ENCODE measurements at regions not wholly inside any gene's neighbourhood (a gene's known extent, or its start where the extent isn't known, plus 50 kb on each side); places are given as distances from the start of the nearest gene placed in this dataset.
"Not testable (repeated sequence)": the region's sequence is repeated elsewhere in the genome, so short reads cannot be mapped to it uniquely, and the experiment has no call there.

DNA sequence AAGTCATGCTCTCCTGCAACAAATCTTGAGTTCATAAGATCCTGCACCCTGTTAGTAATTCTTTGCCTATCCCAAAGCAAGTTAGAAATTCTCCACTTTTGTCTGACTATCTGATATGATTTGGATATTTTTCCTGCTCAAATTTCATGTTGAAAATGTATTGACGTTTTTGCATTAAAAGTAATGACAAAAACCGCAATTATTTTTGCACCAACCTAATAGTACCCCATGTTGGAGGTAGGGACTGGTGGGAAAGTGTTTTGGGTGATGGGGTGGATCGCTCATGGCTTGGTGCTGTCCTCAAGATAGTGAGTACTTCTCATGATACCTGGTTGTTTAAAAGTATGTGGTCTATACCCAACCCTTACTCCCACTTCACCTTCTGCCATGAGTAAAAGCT is 713.4 kb downstream of the CDH18 start:
- DNase-seq (ENCODE audit: low read depth) = no peak
- H3K4me3 ChIP-seq (ENCODE audit: low read length) = no peak overlapping the region
- TF ChIP-seq, protein P1, sequence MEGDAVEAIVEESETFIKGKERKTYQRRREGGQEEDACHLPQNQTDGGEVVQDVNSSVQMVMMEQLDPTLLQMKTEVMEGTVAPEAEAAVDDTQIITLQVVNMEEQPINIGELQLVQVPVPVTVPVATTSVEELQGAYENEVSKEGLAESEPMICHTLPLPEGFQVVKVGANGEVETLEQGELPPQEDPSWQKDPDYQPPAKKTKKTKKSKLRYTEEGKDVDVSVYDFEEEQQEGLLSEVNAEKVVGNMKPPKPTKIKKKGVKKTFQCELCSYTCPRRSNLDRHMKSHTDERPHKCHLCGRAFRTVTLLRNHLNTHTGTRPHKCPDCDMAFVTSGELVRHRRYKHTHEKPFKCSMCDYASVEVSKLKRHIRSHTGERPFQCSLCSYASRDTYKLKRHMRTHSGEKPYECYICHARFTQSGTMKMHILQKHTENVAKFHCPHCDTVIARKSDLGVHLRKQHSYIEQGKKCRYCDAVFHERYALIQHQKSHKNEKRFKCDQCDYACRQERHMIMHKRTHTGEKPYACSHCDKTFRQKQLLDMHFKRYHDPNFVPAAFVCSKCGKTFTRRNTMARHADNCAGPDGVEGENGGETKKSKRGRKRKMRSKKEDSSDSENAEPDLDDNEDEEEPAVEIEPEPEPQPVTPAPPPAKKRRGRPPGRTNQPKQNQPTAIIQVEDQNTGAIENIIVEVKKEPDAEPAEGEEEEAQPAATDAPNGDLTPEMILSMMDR (conservative IDR thresholded peaks at IDR 0.05; ENCODE audit: low read length) = no peak

DNA sequence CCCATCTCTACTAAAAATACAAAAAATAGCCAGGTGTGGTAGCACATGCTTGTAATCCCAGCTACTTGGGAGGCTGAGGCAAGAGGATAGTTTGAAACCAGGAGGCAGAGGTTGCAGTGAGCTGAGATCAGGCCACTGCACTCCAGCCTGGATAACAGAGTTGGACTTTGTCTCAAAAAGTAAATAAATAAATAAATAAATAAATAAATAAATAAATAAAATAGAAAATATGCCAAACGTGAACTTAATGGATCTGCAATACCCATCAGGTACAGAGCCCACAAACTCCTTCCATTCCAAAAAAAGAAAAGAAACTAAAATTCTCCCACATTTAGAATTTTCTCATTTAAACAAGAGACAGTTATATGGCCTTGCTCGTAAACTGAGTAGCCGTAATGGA is 702.7 kb downstream of the CDH18 start:
- no peak for DNase-seq (ENCODE audit: low read depth)
- TF ChIP-seq, protein P1 (conservative IDR thresholded peaks at IDR 0.05; ENCODE audit: low read length) = no peak
- no peak overlapping the region for H3K4me3 ChIP-seq (ENCODE audit: low read length)

DNA sequence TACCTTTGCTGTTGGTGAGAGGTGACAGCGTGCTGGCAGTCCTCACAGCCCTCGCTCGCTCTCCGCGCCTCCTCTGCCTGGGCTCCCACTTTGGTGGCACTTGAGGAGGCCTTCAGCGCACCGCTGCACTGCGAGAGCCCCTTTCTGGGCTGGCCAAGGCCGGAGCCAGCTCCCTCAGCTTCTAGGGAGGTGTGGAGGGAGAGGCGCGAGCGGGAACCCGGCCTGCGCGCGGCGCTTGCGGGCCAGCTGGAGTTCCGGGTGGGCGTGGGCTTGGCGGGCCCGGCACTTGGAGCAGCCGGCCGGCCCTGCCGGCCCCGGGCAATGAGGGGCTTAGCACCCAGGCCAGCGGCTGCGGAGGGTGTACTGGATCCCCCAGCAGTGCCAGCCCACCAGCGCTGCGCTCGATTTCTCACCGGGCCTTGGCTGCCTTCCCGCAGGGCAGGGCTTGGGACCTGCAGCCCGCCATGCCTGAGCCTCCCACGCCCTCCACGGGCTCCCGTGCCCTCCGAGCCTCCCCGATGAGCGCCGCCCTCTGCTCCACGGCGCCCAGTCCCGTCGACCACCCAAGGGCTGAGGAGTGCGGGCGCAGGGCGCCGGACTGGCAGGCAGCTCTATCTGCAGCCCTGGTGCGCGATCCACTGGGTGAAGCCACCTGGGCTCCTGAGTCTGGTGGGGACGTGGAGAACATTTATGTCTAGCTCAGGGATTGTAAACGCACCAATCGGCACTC is 700.3 kb downstream of the CDH18 start:
- not testable (repeated sequence) for H3K4me3 ChIP-seq (ENCODE audit: low read length); DNase-seq (ENCODE audit: low read depth)

DNA sequence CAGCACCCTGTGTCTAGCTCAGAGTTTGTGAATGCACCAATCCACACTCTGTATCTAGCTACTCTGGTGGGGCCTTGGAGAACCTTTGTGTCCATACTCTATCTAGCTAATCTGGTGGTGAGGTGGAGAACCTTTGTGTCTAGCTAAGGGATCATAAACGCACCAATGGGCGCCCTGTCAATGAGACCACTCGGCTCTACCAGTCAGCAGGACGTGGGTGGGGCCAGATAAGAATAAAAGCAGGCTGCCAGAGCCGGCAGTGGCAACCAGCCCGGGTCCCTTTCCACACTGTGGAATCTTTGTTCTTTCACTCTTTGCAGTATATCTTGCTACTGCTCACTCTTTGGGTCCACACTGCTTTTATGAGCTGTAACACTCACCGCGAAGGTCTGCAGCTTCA is 699.7 kb downstream of the CDH18 start:
- H3K4me3 ChIP-seq (ENCODE audit: low read length); DNase-seq (ENCODE audit: low read depth): not testable (repeated sequence)

DNA sequence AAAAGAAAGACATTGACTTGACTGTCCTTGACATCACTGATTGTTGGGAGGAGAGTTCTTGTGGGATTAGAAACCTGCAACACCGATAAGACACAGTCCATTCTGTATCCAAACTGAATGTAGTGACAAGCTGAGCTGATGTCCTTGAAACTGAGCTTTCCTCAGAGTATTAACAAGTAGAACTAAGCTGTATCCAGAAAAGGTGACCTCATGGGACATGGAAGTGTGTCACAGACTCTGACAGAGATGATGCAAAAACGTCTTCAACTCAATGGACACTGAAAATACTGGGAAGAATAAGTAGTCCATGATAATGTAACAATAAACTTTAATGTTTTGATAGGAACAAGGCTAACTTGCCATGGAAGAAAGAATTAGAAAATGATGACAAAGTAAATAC is 690.1 kb downstream of the CDH18 start:
- DNase-seq (ENCODE audit: low read depth) = no peak
- H3K4me3 ChIP-seq (ENCODE audit: low read length) = no peak overlapping the region
- TF ChIP-seq, protein P1 (conservative IDR thresholded peaks at IDR 0.05; ENCODE audit: low read length) = no peak

DNA sequence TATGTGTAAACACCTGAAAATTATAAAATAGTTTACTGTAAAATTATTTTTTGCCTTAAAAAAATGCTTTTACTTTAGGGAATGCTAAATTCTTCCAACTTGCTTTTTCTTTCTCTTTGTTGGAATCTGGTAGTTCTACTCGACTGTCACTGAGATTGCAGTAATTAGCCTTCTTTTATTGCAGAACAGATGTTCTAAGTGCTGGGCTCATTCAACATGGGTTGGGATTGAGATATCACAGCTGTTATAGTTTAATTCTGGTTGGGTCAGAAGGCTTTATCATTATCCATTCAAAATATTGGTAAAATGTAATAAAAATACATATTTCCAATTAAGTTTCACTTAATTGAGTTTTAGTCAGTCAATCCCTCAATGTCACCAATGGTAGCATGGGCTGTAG is 686.7 kb downstream of the CDH18 start:
- TF ChIP-seq, protein P1 (conservative IDR thresholded peaks at IDR 0.05; ENCODE audit: low read length) = no peak
- no peak for DNase-seq (ENCODE audit: low read depth)
- H3K4me3 ChIP-seq (ENCODE audit: low read length) = no peak overlapping the region

DNA sequence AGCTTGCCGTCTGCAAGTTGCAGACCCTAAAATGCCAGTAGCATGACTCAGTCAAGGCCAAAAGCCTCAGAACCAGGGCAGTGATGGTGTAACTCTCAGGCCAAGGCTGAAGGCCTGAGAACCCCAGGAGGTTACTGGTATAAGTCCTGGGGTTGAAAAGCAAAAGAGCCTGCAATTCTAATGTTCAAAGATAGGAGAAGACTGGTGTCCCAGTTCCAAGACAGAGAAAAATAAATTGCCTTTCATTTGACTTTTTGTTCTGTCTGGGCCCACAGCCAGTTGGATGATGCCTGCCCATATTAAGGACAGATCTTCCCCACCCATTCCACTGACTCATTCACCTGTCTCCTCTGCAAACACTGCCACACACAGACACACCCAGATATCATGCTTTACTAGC is 673.2 kb downstream of the CDH18 start:
- DNase-seq (ENCODE audit: low read depth) = no peak
- H3K4me3 ChIP-seq (ENCODE audit: low read length) = no peak overlapping the region
- TF ChIP-seq, protein P1 (conservative IDR thresholded peaks at IDR 0.05; ENCODE audit: low read length) = no peak

DNA sequence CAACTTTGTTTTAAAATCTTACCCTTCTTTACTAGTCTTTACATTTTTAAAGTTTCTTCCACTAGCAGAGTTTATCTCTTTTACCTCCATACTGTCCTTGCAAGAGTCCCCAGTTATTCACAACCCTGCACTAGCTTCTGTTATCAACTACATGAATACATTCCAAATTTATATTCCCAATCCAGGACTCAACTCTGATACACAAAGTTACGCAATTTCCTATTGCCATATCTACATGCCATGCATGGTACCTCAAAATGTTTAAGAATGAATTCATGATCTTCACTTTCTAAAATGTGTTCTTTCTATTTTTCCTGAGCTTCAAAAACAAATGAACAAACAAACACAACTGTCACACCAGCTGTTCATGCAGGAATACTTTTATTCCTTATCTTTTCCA is 668.7 kb downstream of the CDH18 start:
- TF ChIP-seq, protein P1 (conservative IDR thresholded peaks at IDR 0.05; ENCODE audit: low read length) = no peak
- no peak for DNase-seq (ENCODE audit: low read depth)

More for the DNA sequence above, 668.7 kb downstream of the CDH18 start:
- no peak overlapping the region for H3K4me3 ChIP-seq (ENCODE audit: low read length)

Measured in AG10803 (cell line).